ENCODE measurements at regions not wholly inside any gene's neighbourhood (a gene's known extent, or its start where the extent isn't known, plus 50 kb on each side); places are given as distances from the start of the nearest gene placed in this dataset.
A peak's percentile ranks its signal among the peaks of the same experiment; 100 is the strongest.

DNA sequence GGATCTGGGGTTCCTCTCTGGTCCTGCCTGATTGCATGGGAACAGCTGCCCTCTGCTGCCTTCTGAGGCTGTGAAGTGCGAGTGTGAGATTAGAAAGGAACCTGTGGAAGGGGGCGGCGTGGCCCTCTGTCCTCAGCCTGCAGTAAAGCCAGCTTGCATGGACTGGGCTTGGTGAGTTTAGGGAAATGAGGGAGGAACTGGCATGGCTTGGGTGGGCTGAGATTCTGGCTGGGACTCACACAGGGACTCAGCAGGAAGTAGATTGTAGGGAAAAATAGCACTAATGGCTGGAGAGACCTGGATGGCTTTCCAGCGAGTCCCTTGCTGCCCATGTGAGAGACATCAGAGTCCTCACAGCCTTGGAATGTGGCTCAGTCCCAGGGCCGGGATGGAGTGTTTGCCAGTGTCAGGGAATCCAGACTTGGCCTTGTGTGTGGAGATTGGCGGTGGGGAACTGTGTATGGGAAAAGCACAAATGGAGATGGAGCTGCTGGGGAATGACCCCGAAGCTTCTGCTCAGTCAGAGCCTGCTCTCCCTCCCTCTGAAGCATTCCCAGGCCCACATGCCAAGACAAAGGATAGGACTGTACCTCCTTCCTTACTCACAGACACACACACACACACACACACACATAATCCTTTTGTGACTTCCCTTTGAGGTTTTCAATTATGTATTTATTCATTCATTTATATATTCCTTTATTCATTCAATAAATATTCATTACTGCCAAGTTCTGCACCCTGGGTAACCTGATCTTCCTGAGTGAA is 115.4 kb downstream of the ACAA2 start:
- WGBS: 61% methylated on average over 5 of the region's 7 CpGs
- H2AK5ac ChIP-seq (ENCODE audit: low read length, severe bottlenecking): peak overlapping the region; percentile 34
- no peak overlapping the region for H3K14ac ChIP-seq (ENCODE audit: low read length in 2 of 2)
- no peak overlapping the region for H2BK120ac ChIP-seq (ENCODE audit: low read depth, low read length)
- no peak overlapping the region for H3K4ac ChIP-seq (ENCODE audit: low read depth in 1 of 2, low read length in 2 of 2)
- H2BK5ac ChIP-seq (ENCODE audit: low read depth, low read length, poor library complexity, severe bottlenecking): no peak overlapping the region
- H3K4me3 ChIP-seq (ENCODE audit: insufficient read depth in 1 of 2, low read depth in 1 of 2, low read length in 2 of 2): no peak overlapping the region
- H3K9me3 ChIP-seq (ENCODE audit: control insufficient read depth, low read length): no peaks in the 10 kb centered on the region
- no peaks in the 10 kb centered on the region for H3K36me3 ChIP-seq (ENCODE audit: control insufficient read depth in 1 of 2, insufficient read depth in 2 of 2, low read depth in 1 of 2, low read length in 2 of 2)
- no peak overlapping the region for H3K18ac ChIP-seq (ENCODE audit: low read depth in 1 of 2, low read length in 2 of 2)
- H3K4me1 ChIP-seq (ENCODE audit: control insufficient read depth, insufficient read depth, low read depth, low read length): peaks cover 12% of the 10 kb centered on the region
- peak overlapping the region; percentile 35 for H4K8ac ChIP-seq (ENCODE audit: low read length)
- peak overlapping the region in 1 of 2 experiments; percentile 29 for H2BK12ac ChIP-seq (ENCODE audit: low read length in 2 of 2)
- no peak overlapping the region for H3K27ac ChIP-seq (ENCODE audit: low read length, poor library complexity, severe bottlenecking)
- peak; percentile 32 for DNase-seq
- peak overlapping the region; percentile 36 for H2AFZ ChIP-seq (ENCODE audit: low read depth, low read length)
- no peak overlapping the region for H3K23ac ChIP-seq (ENCODE audit: low read length in 2 of 2)
- no peak overlapping the region for H3K9ac ChIP-seq (ENCODE audit: low read length)
- H3K79me1 ChIP-seq (replicated peaks; ENCODE audit: low read length, poor library complexity, severe bottlenecking): no peaks in the 10 kb centered on the region
- H3K27me3 ChIP-seq (ENCODE audit: control insufficient read depth in 1 of 2, insufficient read depth in 1 of 2, low read length in 2 of 2): no peaks in the 10 kb centered on the region
- H4K91ac ChIP-seq (ENCODE audit: low read length): no peak overlapping the region
- peak overlapping the region; percentile 70 for H2BK15ac ChIP-seq (ENCODE audit: low read depth, poor library complexity, severe bottlenecking)
- no peak overlapping the region for H3K4me2 ChIP-seq (ENCODE audit: low read length, poor library complexity, severe bottlenecking)

DNA sequence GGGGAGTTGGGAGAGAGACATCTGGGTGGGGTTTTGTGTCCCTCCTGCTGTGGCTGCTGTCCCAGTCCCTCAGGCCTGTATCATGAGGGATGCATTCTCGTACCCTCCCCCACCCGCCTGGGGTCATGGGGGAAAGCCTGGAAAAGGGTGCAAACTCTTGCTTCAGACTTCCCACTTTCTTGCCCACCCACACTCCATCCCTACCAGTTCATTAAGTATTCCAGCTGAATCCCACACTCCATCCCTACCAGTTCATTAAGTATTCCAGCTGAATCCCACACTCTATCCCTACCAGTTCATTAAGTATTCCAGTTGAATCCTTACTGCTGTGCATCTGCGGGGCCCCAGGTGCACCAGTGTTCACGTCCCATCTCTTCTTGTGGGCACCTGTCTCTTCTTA is 116.3 kb downstream of the ACAA2 start:
- Histone ChIP-seq H3K27ac (ENCODE audit: low read length, poor library complexity, severe bottlenecking) (no peak overlapping the region), H3K18ac (ENCODE audit: low read depth in 1 of 2, low read length in 2 of 2) (no peak overlapping the region), H4K8ac (ENCODE audit: low read length) (no peak overlapping the region), H2BK12ac (ENCODE audit: low read length in 2 of 2) (no peak overlapping the region), H2AFZ (ENCODE audit: low read depth, low read length) (no peak overlapping the region), H3K4me3 (ENCODE audit: insufficient read depth in 1 of 2, low read depth in 1 of 2, low read length in 2 of 2) (no peak overlapping the region), H3K9ac (ENCODE audit: low read length) (no peak overlapping the region), H2BK120ac (ENCODE audit: low read depth, low read length) (no peak overlapping the region), H3K23ac (ENCODE audit: low read length in 2 of 2) (no peak overlapping the region), H4K91ac (ENCODE audit: low read length) (no peak overlapping the region), H3K4me2 (ENCODE audit: low read length, poor library complexity, severe bottlenecking) (no peak overlapping the region), H3K14ac (ENCODE audit: low read length in 2 of 2) (no peak overlapping the region), H3K36me3 (ENCODE audit: control insufficient read depth in 1 of 2, insufficient read depth in 2 of 2, low read depth in 1 of 2, low read length in 2 of 2) (no peaks in the 10 kb centered on the region), H3K79me1 (replicated peaks; ENCODE audit: low read length, poor library complexity, severe bottlenecking) (no peaks in the 10 kb centered on the region), H2AK5ac (ENCODE audit: low read length, severe bottlenecking) (no peak overlapping the region), H3K27me3 (ENCODE audit: control insufficient read depth in 1 of 2, insufficient read depth in 1 of 2, low read length in 2 of 2) (no peaks in the 10 kb centered on the region), H3K4me1 (ENCODE audit: control insufficient read depth, insufficient read depth, low read depth, low read length) (peaks cover 12% of the 10 kb centered on the region), H3K4ac (ENCODE audit: low read depth in 1 of 2, low read length in 2 of 2) (no peak overlapping the region), H3K9me3 (ENCODE audit: control insufficient read depth, low read length) (no peaks in the 10 kb centered on the region), H2BK15ac (ENCODE audit: low read depth, poor library complexity, severe bottlenecking) (no peak overlapping the region), H2BK5ac (ENCODE audit: low read depth, low read length, poor library complexity, severe bottlenecking) (no peak overlapping the region)
- no peak for DNase-seq
- WGBS: 79% methylated on average over 4 of the region's 4 CpGs

DNA sequence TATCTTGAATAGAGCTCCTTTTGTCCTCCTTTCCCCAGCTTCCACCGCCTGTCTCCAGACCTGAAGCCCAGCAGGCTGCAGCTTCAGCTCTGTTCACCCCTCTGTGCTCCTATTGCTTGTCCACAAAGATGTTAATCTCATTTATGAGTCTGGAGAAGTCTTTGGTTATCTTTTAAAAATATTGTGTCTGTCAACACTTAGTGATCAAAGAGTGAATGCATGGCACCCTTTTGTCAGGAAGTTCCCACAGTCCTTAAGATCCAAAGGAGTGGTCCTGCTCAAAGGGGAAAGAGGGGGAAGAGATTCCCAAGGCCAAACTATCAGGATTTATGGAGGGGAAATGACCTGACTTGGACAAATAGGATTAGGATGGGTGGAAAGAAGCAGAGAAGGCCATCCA is 118.9 kb downstream of the ACAA2 start:
- Histone ChIP-seq H3K14ac (ENCODE audit: low read length in 2 of 2) (no peak overlapping the region), H3K23ac (ENCODE audit: low read length in 2 of 2) (no peak overlapping the region), H4K91ac (ENCODE audit: low read length) (no peak overlapping the region), H3K4me1 (ENCODE audit: control insufficient read depth, insufficient read depth, low read depth, low read length) (peaks cover 14% of the 10 kb centered on the region), H2AFZ (ENCODE audit: low read depth, low read length) (no peak overlapping the region), H2BK120ac (ENCODE audit: low read depth, low read length) (no peak overlapping the region), H3K79me1 (replicated peaks; ENCODE audit: low read length, poor library complexity, severe bottlenecking) (no peaks in the 10 kb centered on the region), H3K4ac (ENCODE audit: low read depth in 1 of 2, low read length in 2 of 2) (no peak overlapping the region), H3K9me3 (ENCODE audit: control insufficient read depth, low read length) (no peaks in the 10 kb centered on the region), H2AK5ac (ENCODE audit: low read length, severe bottlenecking) (no peak overlapping the region), H3K4me2 (ENCODE audit: low read length, poor library complexity, severe bottlenecking) (no peak overlapping the region), H2BK12ac (ENCODE audit: low read length in 2 of 2) (peak overlapping the region in 1 of 2 experiments; percentile 66), H2BK15ac (ENCODE audit: low read depth, poor library complexity, severe bottlenecking) (no peak overlapping the region), H3K9ac (ENCODE audit: low read length) (no peak overlapping the region), H3K27me3 (ENCODE audit: control insufficient read depth in 1 of 2, insufficient read depth in 1 of 2, low read length in 2 of 2) (no peaks in the 10 kb centered on the region), H2BK5ac (ENCODE audit: low read depth, low read length, poor library complexity, severe bottlenecking) (no peak overlapping the region), H3K18ac (ENCODE audit: low read depth in 1 of 2, low read length in 2 of 2) (no peak overlapping the region), H3K27ac (ENCODE audit: low read length, poor library complexity, severe bottlenecking) (no peak overlapping the region), H3K4me3 (ENCODE audit: insufficient read depth in 1 of 2, low read depth in 1 of 2, low read length in 2 of 2) (no peak overlapping the region), H4K8ac (ENCODE audit: low read length) (no peak overlapping the region), H3K36me3 (ENCODE audit: control insufficient read depth in 1 of 2, insufficient read depth in 2 of 2, low read depth in 1 of 2, low read length in 2 of 2) (no peaks in the 10 kb centered on the region)
- peak; percentile 16 for DNase-seq
- 67% methylated on average over 1 of the region's 1 CpG for WGBS

DNA sequence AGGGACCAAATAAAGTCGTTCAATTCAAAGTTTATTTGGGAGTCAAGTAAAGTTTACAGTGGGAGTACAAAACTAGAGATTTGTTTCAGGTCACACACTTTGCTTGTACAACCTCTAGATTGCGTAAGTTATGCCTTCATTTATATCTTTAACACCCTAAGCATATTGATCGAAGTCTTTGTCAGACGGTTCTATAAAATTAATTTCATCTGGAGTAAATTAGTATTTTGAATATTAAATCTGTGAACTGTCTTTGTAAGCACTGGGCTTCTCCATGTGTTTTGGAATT is 119.7 kb downstream of the ACAA2 start:
- H4K91ac ChIP-seq (ENCODE audit: low read length): no peak overlapping the region
- H2BK120ac ChIP-seq (ENCODE audit: low read depth, low read length): no peak overlapping the region
- H3K27me3 ChIP-seq (ENCODE audit: control insufficient read depth in 1 of 2, insufficient read depth in 1 of 2, low read length in 2 of 2): no peaks in the 10 kb centered on the region
- peaks cover 12% of the 10 kb centered on the region for H3K4me1 ChIP-seq (ENCODE audit: control insufficient read depth, insufficient read depth, low read depth, low read length)
- H3K23ac ChIP-seq (ENCODE audit: low read length in 2 of 2): no peak overlapping the region
- no peak overlapping the region for H3K14ac ChIP-seq (ENCODE audit: low read length in 2 of 2)
- H2BK12ac ChIP-seq (ENCODE audit: low read length in 2 of 2): no peak overlapping the region
- no peak for DNase-seq
- H3K9me3 ChIP-seq (ENCODE audit: control insufficient read depth, low read length): no peaks in the 10 kb centered on the region
- H3K27ac ChIP-seq (ENCODE audit: low read length, poor library complexity, severe bottlenecking): no peak overlapping the region
- no peak overlapping the region for H2BK5ac ChIP-seq (ENCODE audit: low read depth, low read length, poor library complexity, severe bottlenecking)
- H3K4ac ChIP-seq (ENCODE audit: low read depth in 1 of 2, low read length in 2 of 2): no peak overlapping the region
- H2BK15ac ChIP-seq (ENCODE audit: low read depth, poor library complexity, severe bottlenecking): no peak overlapping the region
- H3K4me2 ChIP-seq (ENCODE audit: low read length, poor library complexity, severe bottlenecking): no peak overlapping the region
- H2AFZ ChIP-seq (ENCODE audit: low read depth, low read length): no peak overlapping the region
- no peak overlapping the region for H3K4me3 ChIP-seq (ENCODE audit: insufficient read depth in 1 of 2, low read depth in 1 of 2, low read length in 2 of 2)
- H2AK5ac ChIP-seq (ENCODE audit: low read length, severe bottlenecking): no peak overlapping the region
- no peak overlapping the region for H3K18ac ChIP-seq (ENCODE audit: low read depth in 1 of 2, low read length in 2 of 2)
- no peak overlapping the region for H4K8ac ChIP-seq (ENCODE audit: low read length)
- 78% methylated on average over 3 of the region's 4 CpGs for WGBS
- no peak overlapping the region for H3K9ac ChIP-seq (ENCODE audit: low read length)
- no peaks in the 10 kb centered on the region for H3K79me1 ChIP-seq (replicated peaks; ENCODE audit: low read length, poor library complexity, severe bottlenecking)
- no peaks in the 10 kb centered on the region for H3K36me3 ChIP-seq (ENCODE audit: control insufficient read depth in 1 of 2, insufficient read depth in 2 of 2, low read depth in 1 of 2, low read length in 2 of 2)

Data from mesenchymal stem cell (in vitro differentiated cells and primary cell).